ENCODE measurements at regions not wholly inside any gene's neighbourhood (a gene's known extent, or its start where the extent isn't known, plus 50 kb on each side); places are given as distances from the start of the nearest gene placed in this dataset.

DNA sequence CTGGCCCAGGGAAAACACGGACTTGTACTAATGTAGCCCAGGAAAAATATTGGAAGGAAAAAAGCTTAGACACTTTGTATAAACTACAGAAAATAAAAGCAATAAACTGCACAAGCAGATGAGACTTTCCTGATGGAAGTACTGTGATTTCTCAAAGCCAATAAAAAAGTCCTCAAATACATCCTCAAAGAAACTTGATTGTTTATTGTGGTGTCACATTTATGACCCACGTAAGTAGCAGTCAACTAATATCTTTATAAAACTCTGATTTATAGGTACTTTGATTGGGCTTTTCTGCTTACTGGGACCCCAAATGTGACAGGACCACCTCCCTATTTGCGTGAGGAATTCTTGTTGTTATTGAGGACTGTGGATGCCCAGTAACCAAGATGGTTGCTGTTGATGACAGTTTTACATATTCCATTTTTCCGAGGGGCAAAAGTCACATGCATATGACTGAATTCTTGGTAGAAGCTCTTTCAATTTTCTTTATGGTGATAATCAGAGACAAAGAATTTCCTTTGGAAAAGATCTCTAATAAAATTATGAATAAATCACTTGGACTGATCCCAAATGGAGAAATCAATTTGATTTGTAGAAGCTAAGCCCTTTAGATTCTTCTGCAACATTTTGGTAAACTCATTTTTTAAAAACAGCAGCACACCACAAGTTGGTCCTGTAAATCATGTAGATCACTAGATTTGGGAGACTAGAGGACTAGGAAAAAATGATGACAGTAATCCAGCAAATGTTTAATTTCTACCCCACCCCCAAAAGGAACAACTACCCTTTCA, 159.0 kb upstream of the TSC22D2 start:
- TF ChIP-seq EZH2 (IDR thresholded peaks at IDR 0.05; ENCODE audit: insufficient read depth, poor library complexity, severe bottlenecking) (no peak), EZH2phosphoT487 (IDR thresholded peaks at IDR 0.05; ENCODE audit: insufficient read depth, low read depth) (no peak)
